Endothelial cell of umbilical vein (primary cell): ENCODE measurements at regions not wholly inside any gene's neighbourhood (a gene's known extent, or its start where the extent isn't known, plus 50 kb on each side); places are given as distances from the start of the nearest gene placed in this dataset.

Experiments
- EZH2 ChIP-seq: IDR thresholded peaks from 2 replicates; pipeline ENCODE4 v1.6.1; 2012; ENCODE audit warnings: borderline replicate concordance, low read depth, mild to moderate bottlenecking, moderate library complexity, low read length, inconsistent platforms; ENCODE audit not compliant: severe bottlenecking
- GATA2 ChIP-seq: IDR thresholded peaks from 2 replicates; pipeline ENCODE4 v1.7.0; 2011; ENCODE audit warnings: low read depth, mild to moderate bottlenecking, moderate library complexity, mixed read lengths, low read length; ENCODE audit not compliant: insufficient read length, insufficient read depth
- TF ChIP-seq, protein P1 (sequence below), 2 donors: IDR thresholded peaks; 1 replicate in 1 of 2; 2 replicates in 1 of 2; pipeline ENCODE4 v1.5.1; 2011; ENCODE audit warnings: low read length in 2 of 2, mild to moderate bottlenecking in 2 of 2, moderate library complexity in 2 of 2, control low read depth in 1 of 2, inconsistent platforms in 1 of 2, low read depth in 1 of 2; ENCODE audit not compliant: insufficient read depth in 1 of 2; ENCODE audit errors: extremely low read depth in 1 of 2
- TF ChIP-seq, protein P2 (sequence below): IDR thresholded peaks from 2 replicates; pipeline ENCODE4 v1.6.1; 2011; ENCODE audit not compliant: insufficient read depth, insufficient read length

DNA sequence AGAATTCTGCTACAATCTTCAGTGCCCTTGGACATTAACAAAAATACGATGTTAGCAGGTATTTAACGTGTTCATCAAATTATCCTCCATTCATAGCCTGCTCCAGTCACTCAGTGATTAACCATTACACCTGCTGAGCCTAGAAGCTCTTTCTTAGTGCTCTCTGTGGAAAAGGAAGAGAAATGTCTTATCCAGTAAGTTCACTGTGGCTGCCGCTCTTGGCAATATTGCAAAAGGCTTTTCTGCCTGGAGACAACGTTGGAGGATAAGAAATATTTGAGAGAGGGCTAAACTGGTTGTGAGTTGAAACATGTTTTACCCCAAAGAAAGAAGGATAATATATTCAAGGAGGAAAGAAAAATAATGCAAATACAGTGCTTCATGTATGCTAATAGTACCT lies 217.4 kb upstream of the HSF2 start:
- TF ChIP-seq, protein P1, sequence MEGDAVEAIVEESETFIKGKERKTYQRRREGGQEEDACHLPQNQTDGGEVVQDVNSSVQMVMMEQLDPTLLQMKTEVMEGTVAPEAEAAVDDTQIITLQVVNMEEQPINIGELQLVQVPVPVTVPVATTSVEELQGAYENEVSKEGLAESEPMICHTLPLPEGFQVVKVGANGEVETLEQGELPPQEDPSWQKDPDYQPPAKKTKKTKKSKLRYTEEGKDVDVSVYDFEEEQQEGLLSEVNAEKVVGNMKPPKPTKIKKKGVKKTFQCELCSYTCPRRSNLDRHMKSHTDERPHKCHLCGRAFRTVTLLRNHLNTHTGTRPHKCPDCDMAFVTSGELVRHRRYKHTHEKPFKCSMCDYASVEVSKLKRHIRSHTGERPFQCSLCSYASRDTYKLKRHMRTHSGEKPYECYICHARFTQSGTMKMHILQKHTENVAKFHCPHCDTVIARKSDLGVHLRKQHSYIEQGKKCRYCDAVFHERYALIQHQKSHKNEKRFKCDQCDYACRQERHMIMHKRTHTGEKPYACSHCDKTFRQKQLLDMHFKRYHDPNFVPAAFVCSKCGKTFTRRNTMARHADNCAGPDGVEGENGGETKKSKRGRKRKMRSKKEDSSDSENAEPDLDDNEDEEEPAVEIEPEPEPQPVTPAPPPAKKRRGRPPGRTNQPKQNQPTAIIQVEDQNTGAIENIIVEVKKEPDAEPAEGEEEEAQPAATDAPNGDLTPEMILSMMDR (IDR thresholded peaks at IDR 0.05; ENCODE audit: extremely low read depth in 1 of 2, insufficient read depth in 1 of 2, low read depth in 1 of 2, low read length in 2 of 2): no peak
- TF ChIP-seq EZH2 (no peak), GATA2 (no peak)
- TF ChIP-seq, protein P2, sequence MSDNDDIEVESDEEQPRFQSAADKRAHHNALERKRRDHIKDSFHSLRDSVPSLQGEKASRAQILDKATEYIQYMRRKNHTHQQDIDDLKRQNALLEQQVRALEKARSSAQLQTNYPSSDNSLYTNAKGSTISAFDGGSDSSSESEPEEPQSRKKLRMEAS: no peak
